HCT116 (cell line): ENCODE measurements at regions not wholly inside any gene's neighbourhood (a gene's known extent, or its start where the extent isn't known, plus 50 kb on each side); places are given as distances from the start of the nearest gene placed in this dataset.

Experiments
- ATAC-seq: fragments of 200-7000 bp; cut with Tn5 transposase; 2 replicates; pipeline ENCODE4 v1.9.1; 2020; ENCODE audit warnings: mild to moderate bottlenecking, moderate library complexity
- BruUV-seq: library from RNA; stranded (reverse); fragments of 400-500 nt; replicated peaks from 2 replicates; lab custom pipeline; 2021; lab: Mats Ljungman, UMichigan
- CTCF ChIA-PET: fragments of 300-600 bp; sonication (Branson Sonifier 250); formaldehyde crosslinking; loops from one replicate; lab custom pipeline; 2021; ENCODE audit warnings: antibody characterized with exemption; lab: Charles Lee
- POLR2A ChIA-PET: fragments of 300-600, 350-600 bp; sonication (Branson Sonifier 250); formaldehyde crosslinking; loops from one replicate; lab custom pipeline; 2021; ENCODE audit warnings: antibody characterized with exemption; lab: Charles Lee
- RAD21 ChIA-PET, 2 experiments: fragments of 300-600 bp; sonication (Branson Sonifier 250); formaldehyde crosslinking; loops; one replicate each; lab custom pipeline; 2023; ENCODE audit warnings: low total read pairs in 2 of 2; ENCODE audit not compliant: uncharacterized antibody in 2 of 2, unreplicated experiment in 2 of 2, low non-redundant PET in 1 of 2; lab: Charles Lee
- DNase-seq: peaks from one replicate; pipeline ENCODE4 v3.0.0-alpha.2; 2010; ENCODE audit warnings: low read depth, low spot score
- H2AFZ ChIP-seq: fragments of 200-600 bp; shearing (Covaris generic), sonication (generic); 2 replicates; pipeline ENCODE4 v1.6.1; 2017; ENCODE audit warnings: low read depth, mixed run types, mixed read lengths, antibody characterized with exemption, low read length; ENCODE audit not compliant: poor library complexity, severe bottlenecking
- H3K27ac ChIP-seq: 2 replicates; pipeline ENCODE4 v1.5.1; 2012; ENCODE audit warnings: low read depth, low read length
- H3K27me3 ChIP-seq: fragments of 200-600 bp; sonication (generic); 2 replicates; pipeline ENCODE4 v1.6.1; 2016; ENCODE audit warnings: mixed run types, low read length, mixed read lengths; ENCODE audit not compliant: insufficient read depth
- H3K36me3 ChIP-seq, 2 experiments: fragments of 200-500 bp in 1 of 2; fragments of 200-600 bp in 1 of 2; sonication (Bioruptor generic) in 1 of 2; sonication (generic) in 1 of 2; 2 replicates each; pipeline versions ENCODE4 v1.5.1 to v1.6.1; 2014 to 2016; ENCODE audit warnings: low read length in 2 of 2, inconsistent platforms in 1 of 2, mixed read lengths in 1 of 2, mixed run types in 1 of 2; ENCODE audit not compliant: insufficient read depth in 2 of 2, control insufficient read depth in 1 of 2
- H3K4me1 ChIP-seq, 2 experiments: fragments of 200-600 bp in 1 of 2; sonication (generic) in 1 of 2; 2 replicates each; pipeline versions ENCODE4 v1.5.1 to v1.6.1; 2012 to 2017; ENCODE audit warnings: low read length in 2 of 2, inconsistent platforms in 1 of 2, mild to moderate bottlenecking in 1 of 2, mixed read lengths in 1 of 2, mixed run types in 1 of 2, moderate library complexity in 1 of 2; ENCODE audit not compliant: insufficient read depth in 2 of 2, control insufficient read depth in 1 of 2
- H3K4me2 ChIP-seq: fragments of 200-600 bp; sonication (generic); 2 replicates; pipeline ENCODE4 v1.6.1; 2017; ENCODE audit warnings: mixed run types, low read length, mixed read lengths
- H3K4me3 ChIP-seq, 2 experiments: fragments of 200-600 bp in 1 of 2; sonication (generic) in 1 of 2; replicated peaks in 1 of 2; 2 replicates each; pipeline ENCODE4 v1.5.1; 2011 to 2016; ENCODE audit warnings: low read length in 2 of 2, control low read depth in 1 of 2, low read depth in 1 of 2, mild to moderate bottlenecking in 1 of 2, mixed read lengths in 1 of 2, mixed run types in 1 of 2
- H3K79me2 ChIP-seq: fragments of 200-600 bp; sonication (generic); 2 replicates; pipeline ENCODE4 v1.6.1; 2017; ENCODE audit warnings: mild to moderate bottlenecking, mixed run types, low read length, moderate library complexity, mixed read lengths; ENCODE audit not compliant: insufficient read depth
- H3K9ac ChIP-seq: fragments of 200-600 bp; sonication (generic); 2 replicates; pipeline ENCODE4 v1.6.1; 2016; ENCODE audit warnings: low read length, mixed read lengths
- H3K9me2 ChIP-seq: fragments of 200-600 bp; sonication (generic), shearing (Covaris generic); 2 replicates; pipeline ENCODE4 v1.6.1; 2017; ENCODE audit warnings: mixed run types, mild to moderate bottlenecking, moderate library complexity; ENCODE audit not compliant: insufficient read depth
- H3K9me3 ChIP-seq, 2 experiments: fragments of 200-500 bp in 1 of 2; fragments of 200-600 bp in 1 of 2; sonication (Bioruptor generic) in 1 of 2; sonication (generic) in 1 of 2; 2 replicates each; pipeline ENCODE4 v1.6.1; 2014 to 2017; ENCODE audit warnings: low read length in 2 of 2, mixed read lengths in 2 of 2, inconsistent platforms in 1 of 2, low read depth in 1 of 2, mild to moderate bottlenecking in 1 of 2, mixed run types in 1 of 2, moderate library complexity in 1 of 2; ENCODE audit not compliant: control insufficient read depth in 1 of 2, insufficient read depth in 1 of 2
- H4K20me1 ChIP-seq: fragments of 200-600 bp; sonication (generic), shearing (Covaris generic); 2 replicates; pipeline ENCODE4 v1.6.1; 2017; ENCODE audit warnings: mixed run types, mild to moderate bottlenecking, moderate library complexity; ENCODE audit not compliant: insufficient read depth
- ATF3 ChIP-seq: IDR thresholded peaks from 2 replicates; pipeline ENCODE4 v1.6.1; 2012
- EGR1 ChIP-seq: IDR thresholded peaks from 2 replicates; pipeline ENCODE4 v1.6.1; 2012; ENCODE audit warnings: low read depth
- ELF1 ChIP-seq: IDR thresholded peaks from 2 replicates; pipeline ENCODE4 v1.6.1; 2012; ENCODE audit warnings: low read depth, borderline replicate concordance
- EZH2 ChIP-seq: fragments of 200-600 bp; sonication (generic); IDR thresholded peaks from 2 replicates; pipeline ENCODE4 v1.6.1; 2017; ENCODE audit warnings: antibody characterized with exemption, mixed run types
- POLR2AphosphoS5 ChIP-seq: IDR thresholded peaks from 2 replicates; pipeline ENCODE4 v1.6.1; 2011; ENCODE audit warnings: mild to moderate bottlenecking, low read depth, low read length, moderate library complexity
- RAD21 ChIP-seq: IDR thresholded peaks from 2 replicates; pipeline ENCODE4 v1.6.1; 2012; ENCODE audit warnings: low read depth, mild to moderate bottlenecking
- ZFX ChIP-seq: fragments of 450-650 bp; IDR thresholded peaks from 2 replicates; pipeline ENCODE4 v1.6.1; 2017
- intact Hi-C: fragments of 100-400 bp; cut with micrococcal nuclease; formaldehyde crosslinking; loops from 2 replicates; pipeline ENCODE4 v1.10.0; 2022
- TF ChIP-seq, protein P1 (sequence below): IDR thresholded peaks from 2 replicates; pipeline ENCODE4 v1.6.1; 2011; ENCODE audit warnings: mild to moderate bottlenecking, low read length, moderate library complexity; ENCODE audit not compliant: insufficient replicate concordance; ENCODE audit errors: extremely low read depth
- TF ChIP-seq, protein P2 (sequence below), 3 experiments: fragments of 200-600 bp in 1 of 3; sonication (generic) in 1 of 3; IDR thresholded peaks in 2 of 3; conservative IDR thresholded peaks in 1 of 3; 2 replicates each; pipeline ENCODE4 v1.5.1; 2012 to 2017; ENCODE audit warnings: low read depth in 2 of 3, low read length in 2 of 3, antibody characterized with exemption in 1 of 3, borderline replicate concordance in 1 of 3, control low read depth in 1 of 3, mild to moderate bottlenecking in 1 of 3, mixed read lengths in 1 of 3, mixed run types in 1 of 3, moderate library complexity in 1 of 3; ENCODE audit not compliant: insufficient read depth in 1 of 3

DNA sequence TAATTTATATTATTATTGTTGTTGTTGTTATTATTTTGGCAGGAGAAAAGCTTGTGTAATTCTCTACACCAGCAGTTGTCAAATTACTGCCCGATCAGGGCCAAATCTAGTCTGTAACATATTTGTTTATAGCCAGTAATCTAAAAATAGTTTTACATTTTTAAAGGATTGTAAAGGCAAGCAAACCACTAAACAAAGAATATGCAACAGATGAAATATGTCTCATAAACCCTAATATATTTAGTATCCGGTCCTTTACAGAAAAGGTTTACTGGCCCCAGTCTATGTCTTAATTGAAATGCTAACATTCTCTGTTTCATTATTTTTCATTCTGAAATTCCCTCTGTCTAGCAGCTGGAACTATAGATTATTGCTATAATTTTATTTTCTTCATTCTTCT lies 709.5 kb downstream of the KCNJ2 start:
- Histone ChIP-seq H3K27ac (no peak overlapping the region), H3K4me3 (no peak overlapping the region), H4K20me1 (no peaks in the 10 kb centered on the region), H3K9me3 (no peaks in the 10 kb centered on the region), H3K4me1 (no peaks in the 10 kb centered on the region), H3K9me2 (0 out of 2 replicates have a peak, but pooled peaks cover under 1% of the 10 kb centered on the region), H3K79me2 (no peaks in the 10 kb centered on the region), H3K36me3 (no peaks in the 10 kb centered on the region), H3K9ac (no peak overlapping the region), H2AFZ (no peak overlapping the region), H3K4me2 (no peak overlapping the region), H3K27me3 (no peaks in the 10 kb centered on the region)
- TF ChIP-seq RAD21 (no peak), ZFX (no peak)
- TF ChIP-seq, protein P1, sequence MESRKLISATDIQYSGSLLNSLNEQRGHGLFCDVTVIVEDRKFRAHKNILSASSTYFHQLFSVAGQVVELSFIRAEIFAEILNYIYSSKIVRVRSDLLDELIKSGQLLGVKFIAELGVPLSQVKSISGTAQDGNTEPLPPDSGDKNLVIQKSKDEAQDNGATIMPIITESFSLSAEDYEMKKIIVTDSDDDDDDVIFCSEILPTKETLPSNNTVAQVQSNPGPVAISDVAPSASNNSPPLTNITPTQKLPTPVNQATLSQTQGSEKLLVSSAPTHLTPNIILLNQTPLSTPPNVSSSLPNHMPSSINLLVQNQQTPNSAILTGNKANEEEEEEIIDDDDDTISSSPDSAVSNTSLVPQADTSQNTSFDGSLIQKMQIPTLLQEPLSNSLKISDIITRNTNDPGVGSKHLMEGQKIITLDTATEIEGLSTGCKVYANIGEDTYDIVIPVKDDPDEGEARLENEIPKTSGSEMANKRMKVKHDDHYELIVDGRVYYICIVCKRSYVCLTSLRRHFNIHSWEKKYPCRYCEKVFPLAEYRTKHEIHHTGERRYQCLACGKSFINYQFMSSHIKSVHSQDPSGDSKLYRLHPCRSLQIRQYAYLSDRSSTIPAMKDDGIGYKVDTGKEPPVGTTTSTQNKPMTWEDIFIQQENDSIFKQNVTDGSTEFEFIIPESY = no peak
- ChIA-PET CTCF (no interaction called here), POLR2A (no interaction called here), RAD21 (interaction anchor here in 1 of 2 experiments (0.6 kb wide), 1 partner anchor 20 kb away, joined by 4 read pairs; no protein-coding TSS in a partner anchor)
- DNase-seq (no peak), ATAC-seq (no peak)
- intact Hi-C loops = no loop called here
- BruUV-seq = no TSS peak

DNA sequence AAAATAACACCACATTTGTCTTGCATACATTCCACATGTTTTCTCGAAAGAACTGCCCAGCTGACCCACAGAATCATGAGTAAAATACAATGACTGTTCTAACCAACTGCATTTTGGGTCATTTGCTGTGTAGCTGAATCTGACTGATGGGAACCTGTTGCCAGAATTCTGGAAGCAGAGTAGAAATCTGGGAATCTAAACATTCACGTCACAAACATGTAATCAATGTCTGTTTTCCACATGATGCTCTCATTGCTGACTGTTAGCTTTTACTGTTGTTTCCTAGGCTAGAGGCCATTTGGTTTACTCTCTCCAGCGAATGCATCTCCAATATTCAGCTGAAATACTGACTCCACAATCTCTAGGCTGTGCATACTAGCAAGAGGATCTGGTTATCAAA lies 710.1 kb downstream of the KCNJ2 start:
- DNase-seq = no peak
- no peak overlapping the region for H3K9ac ChIP-seq
- no TSS peak for BruUV-seq
- no peaks in the 10 kb centered on the region for H3K4me1 ChIP-seq
- no peaks in the 10 kb centered on the region for H3K9me3 ChIP-seq
- ATAC-seq = no peak
- H3K27me3 ChIP-seq = no peaks in the 10 kb centered on the region
- ChIA-PET CTCF (no interaction called here), POLR2A (no interaction called here), RAD21 (interaction anchor here in 1 of 2 experiments (0.6 kb wide), 1 partner anchor 19 kb away, joined by 4 read pairs; no protein-coding TSS in a partner anchor)
- no peak overlapping the region for H3K27ac ChIP-seq
- H3K9me2 ChIP-seq = 0 out of 2 replicates have a peak, but pooled peaks cover 3% of the 10 kb centered on the region
- H2AFZ ChIP-seq = no peak overlapping the region
- intact Hi-C loops = no loop called here
- TF ChIP-seq, protein P2, sequence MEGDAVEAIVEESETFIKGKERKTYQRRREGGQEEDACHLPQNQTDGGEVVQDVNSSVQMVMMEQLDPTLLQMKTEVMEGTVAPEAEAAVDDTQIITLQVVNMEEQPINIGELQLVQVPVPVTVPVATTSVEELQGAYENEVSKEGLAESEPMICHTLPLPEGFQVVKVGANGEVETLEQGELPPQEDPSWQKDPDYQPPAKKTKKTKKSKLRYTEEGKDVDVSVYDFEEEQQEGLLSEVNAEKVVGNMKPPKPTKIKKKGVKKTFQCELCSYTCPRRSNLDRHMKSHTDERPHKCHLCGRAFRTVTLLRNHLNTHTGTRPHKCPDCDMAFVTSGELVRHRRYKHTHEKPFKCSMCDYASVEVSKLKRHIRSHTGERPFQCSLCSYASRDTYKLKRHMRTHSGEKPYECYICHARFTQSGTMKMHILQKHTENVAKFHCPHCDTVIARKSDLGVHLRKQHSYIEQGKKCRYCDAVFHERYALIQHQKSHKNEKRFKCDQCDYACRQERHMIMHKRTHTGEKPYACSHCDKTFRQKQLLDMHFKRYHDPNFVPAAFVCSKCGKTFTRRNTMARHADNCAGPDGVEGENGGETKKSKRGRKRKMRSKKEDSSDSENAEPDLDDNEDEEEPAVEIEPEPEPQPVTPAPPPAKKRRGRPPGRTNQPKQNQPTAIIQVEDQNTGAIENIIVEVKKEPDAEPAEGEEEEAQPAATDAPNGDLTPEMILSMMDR (IDR thresholded peaks at IDR 0.05 in 2 of 3, conservative IDR thresholded peaks at IDR 0.05 in 1 of 3; ENCODE audit: borderline replicate concordance in 1 of 3, insufficient read depth in 1 of 3, low read depth in 2 of 3, low read length in 2 of 3) = no peak
- TF ChIP-seq ATF3 (no peak), POLR2AphosphoS5 (no peak), EZH2 (no peak), EGR1 (no peak), ELF1 (no peak)
- no peaks in the 10 kb centered on the region for H3K36me3 ChIP-seq
- no peak overlapping the region for H3K4me2 ChIP-seq
- no peaks in the 10 kb centered on the region for H3K79me2 ChIP-seq
- H4K20me1 ChIP-seq = no peaks in the 10 kb centered on the region
- H3K4me3 ChIP-seq = no peak overlapping the region
